ENCODE measurements at regions not wholly inside any gene's neighbourhood (a gene's known extent, or its start where the extent isn't known, plus 50 kb on each side); places are given as distances from the start of the nearest gene placed in this dataset.
"Not testable (repeated sequence)": the region's sequence is repeated elsewhere in the genome, so short reads cannot be mapped to it uniquely, and the experiment has no call there.

GRCh38 chr3:55146216-55146615, 218.4 kb upstream of the LRTM1 start:
- TF ChIP-seq GATA1 (IDR thresholded peaks at IDR 0.05; ENCODE audit: low read depth, low read length) (no peak), POLR2A (IDR thresholded peaks at IDR 0.05; ENCODE audit: low read length) (no peak)

GRCh38 chr3:55144015-55144673, 216.3 kb upstream of the LRTM1 start:
- DNase-seq: no peak
- TF ChIP-seq POLR2A (IDR thresholded peaks at IDR 0.05; ENCODE audit: low read length) (no peak), GATA1 (IDR thresholded peaks at IDR 0.05; ENCODE audit: low read depth, low read length) (no peak)

More at GRCh38 chr3:55146216-55146615, 218.4 kb upstream of the LRTM1 start:
- DNase-seq: no peak

GRCh38 chr3:55143336-55143735, 215.5 kb upstream of the LRTM1 start:
- TF ChIP-seq POLR2A (IDR thresholded peaks at IDR 0.05; ENCODE audit: low read length): no peak
- TF ChIP-seq GATA1 (IDR thresholded peaks at IDR 0.05; ENCODE audit: low read depth, low read length): no peak

GRCh38 chr3:55136291-55136690, 208.4 kb upstream of the LRTM1 start:
- not testable (repeated sequence) for DNase-seq

More at GRCh38 chr3:55143336-55143735, 215.5 kb upstream of the LRTM1 start:
- DNase-seq: no peak

- DNase-seq: no peak
Observed at GRCh38 chr3:55128225-55128823, 200.5 kb upstream of the LRTM1 start.

GRCh38 chr3:55127565-55127964, 199.7 kb upstream of the LRTM1 start:
- TF ChIP-seq GATA1 (IDR thresholded peaks at IDR 0.05; ENCODE audit: low read depth, low read length) (no peak), POLR2A (IDR thresholded peaks at IDR 0.05; ENCODE audit: low read length) (no peak)
- DNase-seq: no peak

More at GRCh38 chr3:55128225-55128823, 200.5 kb upstream of the LRTM1 start:
- TF ChIP-seq POLR2A (IDR thresholded peaks at IDR 0.05; ENCODE audit: low read length) (no peak), GATA1 (IDR thresholded peaks at IDR 0.05; ENCODE audit: low read depth, low read length) (no peak)

GRCh38 chr3:55124371-55124770, 196.5 kb upstream of the LRTM1 start:
- no peak for DNase-seq
- no peak for TF ChIP-seq GATA1 (IDR thresholded peaks at IDR 0.05; ENCODE audit: low read depth, low read length)
- TF ChIP-seq POLR2A (IDR thresholded peaks at IDR 0.05; ENCODE audit: low read length): no peak

All from erythroblast (primary cell).